Activated naive CD4-positive, alpha-beta T cell treated with anti-CD3 and anti-CD28 coated beads for 36 hours (primary cell): ENCODE measurements at regions not wholly inside any gene's neighbourhood (a gene's known extent, or its start where the extent isn't known, plus 50 kb on each side); places are given as distances from the start of the nearest gene placed in this dataset.
A peak's percentile ranks its signal among the peaks of the same experiment; 100 is the strongest.

ENCODE experiments used
- CTCF ChIA-PET: fragments of 350-600 bp; sonication (Branson Sonifier 250); formaldehyde crosslinking; loops from one replicate; lab custom pipeline; 2021; ENCODE audit warnings: antibody characterized with exemption; lab: Charles Lee
- DNase-seq: peaks from one replicate; pipeline ENCODE4 v3.0.0-alpha.2; 2020
- H3K27ac Mint-ChIP-seq: one replicate; pipeline ENCODE4 v1.8.0; 2021; ENCODE audit warnings: mild to moderate bottlenecking, mixed read lengths
- H3K27me3 Mint-ChIP-seq: one replicate; pipeline ENCODE4 v1.8.0; 2021; ENCODE audit warnings: low read depth, mixed read lengths
- H3K36me3 Mint-ChIP-seq: one replicate; pipeline ENCODE4 v1.8.0; 2021; ENCODE audit warnings: low read depth, mixed read lengths
- H3K4me1 Mint-ChIP-seq: one replicate; pipeline ENCODE4 v1.8.0; 2021; ENCODE audit warnings: low read depth, mixed read lengths
- H3K4me3 Mint-ChIP-seq: one replicate; pipeline ENCODE4 v1.8.0; 2021; ENCODE audit warnings: mild to moderate bottlenecking, moderate library complexity, mixed read lengths
- H3K9me3 Mint-ChIP-seq: one replicate; pipeline ENCODE4 v1.8.0; 2021; ENCODE audit warnings: mixed read lengths
- intact Hi-C: fragments of 100-400 bp; cut with micrococcal nuclease; formaldehyde crosslinking; loops from one replicate; pipeline ENCODE4 v1.15.1; 2023

DNA sequence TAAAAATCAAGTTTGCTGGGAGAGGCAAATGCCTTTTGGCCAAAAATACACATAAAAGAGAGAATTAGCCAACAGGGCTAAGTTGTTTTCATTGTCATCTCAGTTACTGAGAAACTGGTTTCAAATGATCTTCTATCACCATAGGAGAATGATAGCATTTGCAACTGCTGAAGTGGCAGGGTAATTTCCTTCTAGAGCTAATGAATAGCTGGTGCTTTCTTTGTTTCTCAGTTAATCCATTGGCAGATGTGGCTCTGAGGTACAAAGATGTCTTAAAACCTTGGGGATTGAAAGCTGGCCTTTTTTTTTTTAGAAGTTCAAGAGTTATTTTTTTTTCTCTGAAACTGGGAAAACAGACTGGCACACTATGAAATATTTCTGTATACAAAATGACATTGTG is 332.7 kb upstream of the KLF12 start:
- no peaks in the 10 kb centered on the region for H3K27me3 Mint-ChIP-seq
- intact Hi-C loops = no loop called here
- H3K36me3 Mint-ChIP-seq = no peaks in the 10 kb centered on the region
- no peak overlapping the region for H3K4me3 Mint-ChIP-seq
- H3K9me3 Mint-ChIP-seq = no peaks in the 10 kb centered on the region
- DNase-seq = no peak
- no peaks in the 10 kb centered on the region for H3K4me1 Mint-ChIP-seq
- no peak overlapping the region for H3K27ac Mint-ChIP-seq
- CTCF ChIA-PET = interaction anchor here (1.2 kb wide), 1 partner anchor 11 kb away, joined by 4 read pairs; no protein-coding TSS in a partner anchor

DNA sequence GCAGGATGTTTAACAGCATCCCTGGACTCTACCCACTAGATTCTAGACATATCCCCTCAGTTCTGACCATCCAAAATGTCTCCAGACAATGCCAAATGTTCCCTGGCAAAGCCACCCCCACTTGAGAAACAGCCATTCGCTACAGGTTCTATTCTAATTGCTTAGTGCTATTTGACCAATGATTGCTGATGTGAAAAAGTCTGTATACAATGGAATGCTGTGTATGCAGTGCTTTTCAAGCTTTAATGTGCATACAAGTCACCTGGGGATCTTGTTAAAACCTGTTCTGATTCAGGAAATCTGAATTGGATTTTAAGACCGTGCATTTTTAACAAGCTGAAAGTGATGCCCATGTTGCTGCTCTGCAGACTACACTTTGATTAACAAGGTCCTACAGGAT is 331.8 kb upstream of the KLF12 start:
- intact Hi-C loops = no loop called here
- H3K4me3 Mint-ChIP-seq = no peak overlapping the region
- no peaks in the 10 kb centered on the region for H3K9me3 Mint-ChIP-seq
- CTCF ChIA-PET = interaction anchor here (1.2 kb wide), 1 partner anchor 12 kb away, joined by 4 read pairs; no protein-coding TSS in a partner anchor
- no peak for DNase-seq
- H3K27me3 Mint-ChIP-seq = peaks cover under 1% of the 10 kb centered on the region
- H3K4me1 Mint-ChIP-seq = no peaks in the 10 kb centered on the region
- H3K36me3 Mint-ChIP-seq = no peaks in the 10 kb centered on the region
- H3K27ac Mint-ChIP-seq = no peak overlapping the region

DNA sequence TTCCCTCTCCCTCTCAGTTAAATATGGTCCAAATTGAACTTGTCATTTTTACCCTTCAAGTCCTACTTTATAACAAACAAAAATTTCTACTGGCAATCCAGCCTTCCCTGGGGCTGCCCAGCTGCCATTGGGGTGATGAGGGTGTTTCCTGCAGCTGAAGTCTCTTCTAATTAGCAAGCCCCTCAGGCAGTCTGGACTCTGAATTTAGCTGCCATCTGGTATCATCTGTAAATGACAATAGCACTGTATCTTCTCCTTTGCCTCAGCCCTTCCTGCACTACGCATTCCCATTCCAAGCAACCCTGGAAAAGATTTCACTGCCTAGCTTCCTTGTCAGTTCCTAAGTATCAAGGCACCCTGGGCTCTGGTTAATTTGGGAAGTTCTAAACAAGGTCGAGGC is 331.1 kb upstream of the KLF12 start:
- Mint-ChIP-seq H3K27me3 (peaks cover 1% of the 10 kb centered on the region), H3K4me3 (no peak overlapping the region), H3K4me1 (no peaks in the 10 kb centered on the region), H3K27ac (no peak overlapping the region), H3K9me3 (no peaks in the 10 kb centered on the region), H3K36me3 (no peaks in the 10 kb centered on the region)
- CTCF ChIA-PET = no interaction called here
- DNase-seq = no peak
- intact Hi-C loops = no loop called here

DNA sequence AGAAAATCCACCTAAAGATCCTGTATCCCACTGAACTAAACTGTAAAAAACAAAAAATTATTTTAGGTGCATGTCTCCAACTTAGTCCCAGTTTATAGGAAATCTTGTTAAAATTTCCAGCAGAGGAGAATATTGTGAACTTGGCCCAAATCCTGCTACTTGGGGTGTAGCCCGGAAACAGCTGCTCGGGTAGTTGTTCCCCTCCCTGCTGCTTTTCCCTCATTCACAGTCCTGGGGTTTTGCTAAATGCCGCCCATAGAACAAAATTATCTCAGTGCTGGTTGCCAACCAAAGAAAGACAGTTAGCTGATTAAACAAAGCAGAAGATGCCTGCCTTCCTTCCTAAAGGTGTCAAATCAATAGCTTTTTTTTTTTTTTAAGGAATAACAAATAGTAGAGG is 330.5 kb upstream of the KLF12 start:
- no peaks in the 10 kb centered on the region for H3K4me1 Mint-ChIP-seq
- H3K9me3 Mint-ChIP-seq = no peaks in the 10 kb centered on the region
- intact Hi-C loops = no loop called here
- no peaks in the 10 kb centered on the region for H3K36me3 Mint-ChIP-seq
- CTCF ChIA-PET = no interaction called here
- H3K27ac Mint-ChIP-seq = no peak overlapping the region
- no peak for DNase-seq
- H3K4me3 Mint-ChIP-seq = no peak overlapping the region
- H3K27me3 Mint-ChIP-seq = peaks cover 1% of the 10 kb centered on the region

DNA sequence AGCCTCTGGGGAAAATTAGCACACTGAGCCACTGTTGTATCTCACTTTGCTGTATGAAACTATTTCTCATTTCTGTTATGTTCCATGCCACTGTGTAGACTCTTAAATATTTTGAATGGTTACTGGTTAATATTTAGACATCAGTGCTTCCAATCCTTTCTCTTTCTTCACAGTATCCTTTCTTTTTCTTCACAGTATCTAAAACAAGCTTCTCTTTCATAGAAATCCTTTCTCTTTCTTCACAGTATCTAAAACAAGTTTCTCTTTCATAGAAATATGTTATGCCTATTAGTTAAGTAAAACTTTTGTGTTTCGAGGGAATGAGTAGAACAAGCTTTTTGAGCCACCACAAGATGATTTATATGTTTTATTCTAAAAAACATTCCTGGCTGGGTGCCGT is 326.8 kb upstream of the KLF12 start:
- no peaks in the 10 kb centered on the region for H3K36me3 Mint-ChIP-seq
- H3K9me3 Mint-ChIP-seq = no peaks in the 10 kb centered on the region
- CTCF ChIA-PET = no interaction called here
- no peak overlapping the region for H3K4me3 Mint-ChIP-seq
- H3K4me1 Mint-ChIP-seq = no peaks in the 10 kb centered on the region
- intact Hi-C loops = no loop called here
- peaks cover 5% of the 10 kb centered on the region for H3K27me3 Mint-ChIP-seq
- no peak for DNase-seq
- no peak overlapping the region for H3K27ac Mint-ChIP-seq

DNA sequence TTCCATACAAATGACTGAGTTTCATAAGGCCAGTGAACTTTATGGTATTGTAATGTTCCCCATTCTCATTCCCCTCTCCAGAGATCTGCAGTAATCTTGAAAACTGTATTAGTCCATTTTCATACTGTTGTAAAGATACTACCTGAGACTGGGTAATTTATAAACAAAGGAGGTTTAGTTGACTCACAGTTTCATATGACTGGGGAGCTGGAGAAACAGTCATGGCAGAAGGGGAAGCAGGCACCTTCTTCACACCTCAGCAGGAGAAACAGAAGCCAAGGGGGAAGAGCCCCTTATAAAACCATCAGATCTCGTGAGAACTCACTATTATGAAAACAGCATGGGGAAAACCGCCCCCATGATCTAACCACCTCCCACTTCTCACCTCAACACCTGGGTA is 318.7 kb upstream of the KLF12 start:
- H3K4me1 Mint-ChIP-seq = no peaks in the 10 kb centered on the region

DNA sequence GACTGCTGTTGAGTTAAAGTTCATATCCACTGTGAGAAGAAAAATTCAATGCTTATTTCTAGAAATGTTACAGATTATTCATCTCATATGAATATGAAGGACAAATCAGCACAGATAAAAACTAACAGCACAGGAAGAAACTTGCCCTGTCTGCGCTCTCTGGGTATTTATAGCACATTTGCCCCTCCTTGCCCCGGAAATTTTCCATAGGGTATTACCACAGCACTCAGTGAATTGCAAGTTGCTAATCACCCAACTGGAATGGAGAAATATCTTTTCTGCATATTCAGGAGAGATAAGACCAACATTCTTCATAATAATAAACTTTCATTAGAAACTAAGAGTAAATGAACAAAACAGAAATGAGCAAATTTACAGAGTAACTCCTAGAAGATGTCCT is 318.0 kb upstream of the KLF12 start:
- Mint-ChIP-seq H3K27ac (no peak overlapping the region), H3K36me3 (peaks cover 3% of the 10 kb centered on the region), H3K9me3 (peaks cover 1% of the 10 kb centered on the region), H3K4me1 (no peaks in the 10 kb centered on the region), H3K27me3 (peaks cover 6% of the 10 kb centered on the region), H3K4me3 (no peak overlapping the region)
- DNase-seq = no peak
- CTCF ChIA-PET = no interaction called here
- intact Hi-C loops = no loop called here

More for the DNA sequence above, 318.7 kb upstream of the KLF12 start:
- intact Hi-C loops = no loop called here
- Mint-ChIP-seq H3K4me3 (no peak overlapping the region), H3K27me3 (peaks cover 9% of the 10 kb centered on the region), H3K27ac (no peak overlapping the region), H3K36me3 (peaks cover 3% of the 10 kb centered on the region), H3K9me3 (peaks cover 1% of the 10 kb centered on the region)
- peak; percentile 4 for DNase-seq
- CTCF ChIA-PET = no interaction called here

DNA sequence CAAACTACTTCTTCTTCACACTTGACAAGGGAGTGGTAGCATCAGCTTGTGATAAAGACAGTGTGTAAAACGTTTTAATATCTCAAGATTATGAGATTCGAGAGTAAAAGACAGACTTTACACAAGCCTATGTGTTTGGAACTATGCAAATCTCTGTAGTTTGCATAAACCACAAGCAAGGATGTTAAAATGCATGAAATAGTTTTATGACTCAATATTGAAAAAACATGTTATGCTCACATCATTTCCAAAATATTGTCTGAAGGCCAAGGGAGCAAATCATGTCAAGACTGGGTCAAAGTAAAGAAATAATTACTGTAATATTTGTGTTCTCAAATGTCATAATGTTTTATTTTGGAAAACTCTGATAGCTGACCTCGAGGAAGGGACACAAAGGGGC is 316.8 kb upstream of the KLF12 start:
- Mint-ChIP-seq H3K4me3 (no peak overlapping the region), H3K4me1 (no peaks in the 10 kb centered on the region), H3K27ac (no peak overlapping the region), H3K9me3 (peaks cover 1% of the 10 kb centered on the region), H3K36me3 (peaks cover 3% of the 10 kb centered on the region), H3K27me3 (peaks cover 5% of the 10 kb centered on the region)
- intact Hi-C loops = no loop called here
- DNase-seq = no peak
- CTCF ChIA-PET = interaction anchor here (0.6 kb wide), 1 partner anchor 985 kb away, joined by 7 read pairs; no protein-coding TSS in a partner anchor

DNA sequence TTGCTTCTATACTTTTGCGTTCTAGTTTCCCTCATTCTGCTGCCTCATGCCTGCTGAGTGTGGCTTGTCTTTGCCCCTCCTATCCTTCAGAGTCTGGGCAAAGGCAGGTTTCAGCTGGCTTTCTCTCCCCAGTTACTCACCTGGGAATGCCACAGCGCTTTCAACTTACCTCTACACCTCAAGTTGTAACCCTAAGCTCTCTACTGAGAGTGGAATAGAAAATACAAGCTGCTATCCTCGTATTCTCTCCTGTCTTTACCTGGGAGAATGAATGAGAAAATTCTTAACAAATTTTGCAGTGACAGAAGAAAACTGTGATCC is 316.3 kb upstream of the KLF12 start:
- Mint-ChIP-seq H3K9me3 (peaks cover 1% of the 10 kb centered on the region), H3K27me3 (peaks cover 3% of the 10 kb centered on the region), H3K27ac (no peak overlapping the region), H3K36me3 (peaks cover 1% of the 10 kb centered on the region), H3K4me3 (no peak overlapping the region), H3K4me1 (no peaks in the 10 kb centered on the region)
- intact Hi-C loops = no loop called here
- CTCF ChIA-PET = no interaction called here
- no peak for DNase-seq

DNA sequence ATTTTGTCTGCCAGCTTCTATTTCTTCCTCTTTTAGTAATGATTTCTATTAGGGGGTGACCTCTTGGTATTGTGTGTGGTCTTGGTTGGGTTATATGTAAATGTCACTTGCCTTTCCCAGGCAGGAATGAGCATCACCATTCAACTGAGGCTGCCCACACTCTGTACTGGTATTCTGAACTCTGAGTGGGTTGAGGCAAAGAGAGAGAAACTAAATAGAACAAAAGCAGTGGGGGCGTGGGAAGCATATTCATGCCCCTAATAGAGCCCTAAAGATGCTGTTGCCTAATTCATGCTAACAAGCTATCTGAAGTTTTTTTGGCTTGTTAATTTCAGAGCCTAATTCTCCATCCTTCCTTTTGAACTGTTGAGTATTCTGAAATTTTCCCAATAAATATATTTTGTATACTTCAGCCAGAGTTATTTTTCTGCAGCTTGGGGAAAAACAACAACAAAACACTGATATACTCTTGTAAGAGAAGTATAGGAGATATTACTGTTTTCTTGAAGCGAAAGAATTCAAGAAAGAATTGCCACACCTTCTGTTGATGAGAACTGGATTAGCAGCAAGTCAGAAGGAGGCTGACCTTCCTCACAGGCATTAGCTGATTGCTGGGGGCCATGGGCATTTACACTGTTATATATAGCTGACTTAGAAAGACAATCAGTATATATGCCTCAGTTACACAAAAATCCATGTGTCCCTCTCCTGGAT is 315.8 kb upstream of the KLF12 start:
- CTCF ChIA-PET = no interaction called here
- peaks cover 1% of the 10 kb centered on the region for H3K9me3 Mint-ChIP-seq
- no peak overlapping the region for H3K27ac Mint-ChIP-seq
- H3K36me3 Mint-ChIP-seq = peaks cover 1% of the 10 kb centered on the region
- intact Hi-C loops = no loop called here
- no peaks in the 10 kb centered on the region for H3K4me1 Mint-ChIP-seq
- DNase-seq = no peak
- no peak overlapping the region for H3K4me3 Mint-ChIP-seq
- H3K27me3 Mint-ChIP-seq = peaks cover 3% of the 10 kb centered on the region

DNA sequence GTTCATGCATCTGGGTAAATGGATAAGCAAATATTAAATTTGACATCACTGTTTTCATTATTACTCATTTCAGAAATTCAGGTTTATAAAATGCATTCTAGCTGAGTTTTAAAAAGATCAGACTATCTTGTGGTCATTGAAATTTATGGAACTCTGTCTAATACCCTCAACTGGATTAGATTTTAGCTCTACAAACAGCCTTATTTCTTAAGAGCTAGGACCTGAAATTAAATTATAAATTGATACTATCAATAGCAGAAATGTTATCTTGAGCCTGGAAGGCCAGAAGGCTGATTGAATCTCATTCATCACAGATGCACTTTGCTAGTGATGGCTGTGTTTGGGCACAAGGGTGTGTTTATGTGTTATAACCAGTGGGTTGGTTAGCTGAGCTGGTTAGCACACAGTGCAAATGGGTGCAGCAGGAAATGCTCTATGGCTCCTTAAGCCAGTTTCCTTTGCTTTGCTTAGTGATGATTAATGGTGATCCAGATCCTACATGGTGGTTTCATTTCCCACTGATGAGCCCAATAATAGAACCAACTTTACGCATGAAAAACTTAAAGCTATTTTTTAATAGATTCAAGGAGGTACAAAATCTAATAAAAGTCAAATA is 310.8 kb upstream of the KLF12 start:
- no peaks in the 10 kb centered on the region for H3K4me1 Mint-ChIP-seq
- no peak overlapping the region for H3K4me3 Mint-ChIP-seq
- H3K27ac Mint-ChIP-seq = no peak overlapping the region
- H3K36me3 Mint-ChIP-seq = peaks cover 1% of the 10 kb centered on the region
- peaks cover 1% of the 10 kb centered on the region for H3K9me3 Mint-ChIP-seq
- DNase-seq = no peak
- H3K27me3 Mint-ChIP-seq = no peaks in the 10 kb centered on the region
- CTCF ChIA-PET = no interaction called here
- intact Hi-C loops = no loop called here

DNA sequence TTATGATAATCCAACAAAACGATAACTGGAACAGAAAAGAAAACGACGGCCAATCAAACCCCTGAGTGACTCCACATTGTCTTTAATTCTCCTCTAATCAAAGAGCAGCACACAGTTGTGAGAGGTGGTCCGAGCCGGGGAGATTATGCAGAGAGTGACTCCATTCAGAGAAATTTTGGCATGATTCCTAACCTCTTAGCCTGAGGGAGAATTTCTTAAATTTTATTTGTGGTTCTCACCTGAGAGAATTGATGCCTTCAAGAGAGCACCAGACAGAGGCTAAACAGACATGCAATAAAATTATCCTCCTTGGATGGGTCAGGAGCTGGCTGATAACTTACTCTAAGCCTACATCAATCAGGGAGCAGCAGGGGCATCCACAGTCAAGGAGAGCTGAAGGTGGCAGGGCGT is 310.0 kb upstream of the KLF12 start:
- peaks cover 1% of the 10 kb centered on the region for H3K9me3 Mint-ChIP-seq
- H3K27me3 Mint-ChIP-seq = no peaks in the 10 kb centered on the region
- H3K4me3 Mint-ChIP-seq = no peak overlapping the region
- DNase-seq = no peak
- peaks cover 1% of the 10 kb centered on the region for H3K36me3 Mint-ChIP-seq
- CTCF ChIA-PET = no interaction called here
- no peak overlapping the region for H3K27ac Mint-ChIP-seq
- intact Hi-C loops = no loop called here
- no peaks in the 10 kb centered on the region for H3K4me1 Mint-ChIP-seq

DNA sequence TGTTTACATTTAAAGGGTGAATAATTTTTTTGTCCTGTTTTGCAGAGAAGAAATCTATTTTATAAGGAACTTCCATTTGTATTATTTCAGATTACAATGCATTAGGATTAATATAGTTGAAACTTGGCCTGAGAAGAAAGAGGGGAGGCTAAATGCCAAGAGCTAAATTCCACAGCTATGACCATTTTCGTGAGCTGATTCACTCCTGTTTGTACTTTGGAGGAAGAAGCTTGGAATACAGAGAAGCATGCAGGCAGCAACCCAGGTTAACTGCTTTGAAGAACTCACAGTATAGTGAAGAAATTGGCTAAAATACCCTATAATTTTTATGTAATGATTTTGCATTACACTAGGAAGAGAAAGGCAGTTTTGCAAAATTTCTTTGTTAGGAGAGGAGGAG is 309.4 kb upstream of the KLF12 start:
- no peak for DNase-seq
- Mint-ChIP-seq H3K9me3 (no peaks in the 10 kb centered on the region), H3K27ac (no peak overlapping the region), H3K4me1 (no peaks in the 10 kb centered on the region), H3K27me3 (no peaks in the 10 kb centered on the region), H3K36me3 (no peaks in the 10 kb centered on the region), H3K4me3 (no peak overlapping the region)
- intact Hi-C loops = no loop called here
- CTCF ChIA-PET = no interaction called here
